SU-DHL-6 (cell line): ENCODE measurements at regions not wholly inside any gene's neighbourhood (a gene's known extent, or its start where the extent isn't known, plus 50 kb on each side); places are given as distances from the start of the nearest gene placed in this dataset.
A peak's percentile ranks its signal among the peaks of the same experiment; 100 is the strongest.

Experiments
- H2AFZ ChIP-seq: fragments of 200-600 bp; sonication (generic); 2 replicates; pipeline ENCODE4 v1.6.1; 2014; ENCODE audit warnings: low read depth, mild to moderate bottlenecking, moderate library complexity, mixed read lengths, antibody characterized with exemption, low read length; ENCODE audit not compliant: severe bottlenecking
- H3F3A ChIP-seq: fragments of 200-600 bp; shearing (Covaris generic); 2 replicates; pipeline ENCODE4 v1.6.0; 2016; ENCODE audit warnings: antibody characterized with exemption, mild to moderate bottlenecking; ENCODE audit not compliant: insufficient read depth
- H3K27ac ChIP-seq: fragments of 200-600 bp; sonication (generic); 2 replicates; pipeline ENCODE4 v1.5.1; 2016; ENCODE audit warnings: low read depth, mild to moderate bottlenecking, low read length, moderate library complexity, mixed read lengths
- H3K27me3 ChIP-seq: fragments of 200-600 bp; sonication (generic), shearing (Covaris generic); 2 replicates; pipeline ENCODE4 v1.6.0; 2014; ENCODE audit warnings: mild to moderate bottlenecking, low read length
- H3K36me3 ChIP-seq: fragments of 200-600 bp; sonication (generic); 2 replicates; pipeline ENCODE4 v1.6.1; 2014; ENCODE audit warnings: mild to moderate bottlenecking, low read length, mixed read lengths
- H3K4me2 ChIP-seq: fragments of 300-600, 200-600 bp; shearing (Covaris generic), sonication (generic); 2 replicates; pipeline ENCODE4 v1.6.0; 2014; ENCODE audit warnings: low read length, low read depth, mild to moderate bottlenecking; ENCODE audit not compliant: poor library complexity, severe bottlenecking
- H3K4me3 ChIP-seq: fragments of 200-600 bp; sonication (generic); 2 replicates; pipeline ENCODE4 v1.5.1; 2014; ENCODE audit warnings: antibody characterized with exemption, low read length, mild to moderate bottlenecking, mixed read lengths; ENCODE audit not compliant: insufficient read depth, poor library complexity, severe bottlenecking
- H3K79me2 ChIP-seq: fragments of 200-600 bp; sonication (generic); 2 replicates; pipeline ENCODE4 v1.6.1; 2014; ENCODE audit warnings: mild to moderate bottlenecking, low read length, moderate library complexity; ENCODE audit not compliant: insufficient read depth
- H3K9ac ChIP-seq: fragments of 200-600 bp; sonication (generic); 2 replicates; pipeline ENCODE4 v1.7.0; 2014; ENCODE audit warnings: mild to moderate bottlenecking, low read length
- H3K9me2 ChIP-seq: fragments of 200-600 bp; sonication (generic); replicated peaks from 2 replicates; pipeline ENCODE4 v1.6.1; 2014; ENCODE audit warnings: low read length; ENCODE audit not compliant: insufficient read depth
- H3K9me3 ChIP-seq: fragments of 200-600 bp; sonication (generic); 2 replicates; pipeline ENCODE4 v1.6.1; 2014; ENCODE audit warnings: low read length, mixed read lengths; ENCODE audit not compliant: insufficient read depth
- H4K20me1 ChIP-seq: fragments of 200-600 bp; sonication (generic); 2 replicates; pipeline ENCODE4 v1.6.1; 2014; ENCODE audit warnings: low read depth, mild to moderate bottlenecking, antibody characterized with exemption, low read length, moderate library complexity, mixed read lengths
- CTCF ChIP-seq: fragments of 200-600 bp; sonication (generic); IDR thresholded peaks from one replicate; pipeline ENCODE4 v1.5.1; 2017; ENCODE audit warnings: antibody characterized with exemption, mild to moderate bottlenecking, low read length, moderate library complexity; ENCODE audit not compliant: insufficient read depth, poor library complexity, severe bottlenecking
- EZH2phosphoT487 ChIP-seq: fragments of 200-600 bp; sonication (generic), shearing (Covaris generic); conservative IDR thresholded peaks from 2 replicates; pipeline ENCODE4 v1.6.1; 2018; ENCODE audit warnings: mild to moderate bottlenecking, antibody characterized with exemption, low read length, moderate library complexity, mixed read lengths

GRCh38 chr3:164208821-164209220 lies 869.5 kb downstream of the SI start:
- Histone ChIP-seq H3K4me2 (no peak overlapping the region), H3K27ac (no peak overlapping the region), H3K27me3 (no peaks in the 10 kb centered on the region), H4K20me1 (no peaks in the 10 kb centered on the region), H3K36me3 (no peaks in the 10 kb centered on the region), H3K9me2 (no peaks in the 10 kb centered on the region), H3K9ac (no peak overlapping the region), H3F3A (no peaks in the 10 kb centered on the region), H3K4me3 (no peak overlapping the region), H3K9me3 (no peaks in the 10 kb centered on the region), H3K79me2 (no peaks in the 10 kb centered on the region), H2AFZ (no peak overlapping the region)
- TF ChIP-seq EZH2phosphoT487 (no peak), CTCF (no peak)

- Histone ChIP-seq H3K4me3 (no peak overlapping the region), H2AFZ (peak overlapping the region; percentile 68), H3F3A (no peaks in the 10 kb centered on the region), H3K27ac (no peak overlapping the region), H3K9ac (no peak overlapping the region), H3K9me2 (no peaks in the 10 kb centered on the region), H4K20me1 (no peaks in the 10 kb centered on the region), H3K9me3 (no peaks in the 10 kb centered on the region), H3K79me2 (no peaks in the 10 kb centered on the region), H3K27me3 (no peaks in the 10 kb centered on the region), H3K36me3 (no peaks in the 10 kb centered on the region), H3K4me2 (no peak overlapping the region)
- no peak for TF ChIP-seq EZH2phosphoT487
- TF ChIP-seq CTCF: no peak
Measured at GRCh38 chr3:164208048-164208447, 870.2 kb downstream of the SI start.

GRCh38 chr3:164200053-164200823 lies 878.1 kb downstream of the SI start:
- Histone ChIP-seq H3K27me3 (no peaks in the 10 kb centered on the region), H3F3A (no peaks in the 10 kb centered on the region), H3K79me2 (no peaks in the 10 kb centered on the region), H3K9me3 (no peaks in the 10 kb centered on the region), H3K36me3 (no peaks in the 10 kb centered on the region), H3K9ac (no peak overlapping the region), H4K20me1 (no peaks in the 10 kb centered on the region), H3K27ac (no peak overlapping the region), H3K9me2 (no peaks in the 10 kb centered on the region), H2AFZ (no peak overlapping the region), H3K4me3 (no peak overlapping the region), H3K4me2 (no peak overlapping the region)
- TF ChIP-seq EZH2phosphoT487 (no peak), CTCF (no peak)
